GM12878 (cell line): ENCODE measurements at regions not wholly inside any gene's neighbourhood (a gene's known extent, or its start where the extent isn't known, plus 50 kb on each side); places are given as distances from the start of the nearest gene placed in this dataset.
A peak's percentile ranks its signal among the peaks of the same experiment; 100 is the strongest.

Experiments
- BHLHE40 ChIP-seq, 2 experiments: fragments of 450-650 bp in 1 of 2; IDR thresholded peaks; 2 replicates each; pipeline ENCODE4 v1.6.1; 2011 to 2017; ENCODE audit warnings: low read depth in 2 of 2, borderline replicate concordance in 1 of 2, improper control_type of control experiment in 1 of 2, low read length in 1 of 2, mild to moderate bottlenecking in 1 of 2
- FOXK2 ChIP-seq: fragments of 450-650 bp; IDR thresholded peaks from 2 replicates; pipeline ENCODE4 v1.6.1; 2017; ENCODE audit warnings: mild to moderate bottlenecking, moderate library complexity
- HCFC1 ChIP-seq: fragments of 150-350 bp; IDR thresholded peaks from 2 replicates; pipeline ENCODE4 v1.6.1; 2014; ENCODE audit warnings: low read length
- IKZF1 ChIP-seq: fragments of 450-650 bp; conservative IDR thresholded peaks from 2 replicates; pipeline ENCODE4 v1.6.1; 2017; ENCODE audit warnings: antibody characterized with exemption, mild to moderate bottlenecking
- KDM1A ChIP-seq: fragments of 200-600 bp; sonication (generic); IDR thresholded peaks from 2 replicates; pipeline ENCODE4 v1.6.1; 2016; ENCODE audit warnings: borderline replicate concordance
- KLF5 ChIP-seq: fragments of 450-650 bp; IDR thresholded peaks from 2 replicates; pipeline ENCODE4 v1.6.1; 2014; ENCODE audit warnings: mild to moderate bottlenecking; ENCODE audit not compliant: partially characterized antibody
- NBN ChIP-seq: fragments of 450-650 bp; IDR thresholded peaks from 2 replicates; pipeline ENCODE4 v1.6.1; 2016
- PAX5 ChIP-seq: IDR thresholded peaks from 2 replicates; pipeline ENCODE4 v1.6.1; 2011; ENCODE audit warnings: low read depth, low read length, borderline replicate concordance
- RAD21 ChIP-seq: IDR thresholded peaks from 2 replicates; pipeline ENCODE4 v1.6.1; 2011; ENCODE audit warnings: mild to moderate bottlenecking, low read depth, low read length, moderate library complexity; ENCODE audit not compliant: insufficient read depth
- STAT1 ChIP-seq: fragments of 450-650 bp; conservative IDR thresholded peaks from 2 replicates; pipeline ENCODE4 v1.6.1; 2014; ENCODE audit warnings: antibody characterized with exemption, mild to moderate bottlenecking
- TAF1 ChIP-seq: IDR thresholded peaks from 2 replicates; pipeline ENCODE4 v1.6.1; 2011; ENCODE audit warnings: mild to moderate bottlenecking, low read depth, low read length, borderline replicate concordance
- TCF3 ChIP-seq: IDR thresholded peaks from 2 replicates; pipeline ENCODE4 v1.6.1; 2012; ENCODE audit warnings: low read depth, mild to moderate bottlenecking, low read length, borderline replicate concordance; ENCODE audit not compliant: insufficient read depth
- WRNIP1 ChIP-seq: IDR thresholded peaks from 2 replicates; pipeline ENCODE4 v1.6.1; 2011; ENCODE audit warnings: low read depth, low read length, improper control_type of control experiment, borderline replicate concordance
- ZNF622 ChIP-seq: fragments of 450-650 bp; IDR thresholded peaks from 2 replicates; pipeline ENCODE4 v1.6.1; 2017; ENCODE audit warnings: mild to moderate bottlenecking, inconsistent platforms
- TF ChIP-seq, protein P1 (sequence below), 3 experiments: IDR thresholded peaks in 2 of 3; conservative IDR thresholded peaks in 1 of 3; 2 replicates each; pipeline ENCODE4 v1.5.1; 2011; ENCODE audit warnings: low read depth in 3 of 3, low read length in 3 of 3, mild to moderate bottlenecking in 3 of 3, control low read depth in 2 of 3, moderate library complexity in 2 of 3, inconsistent platforms in 1 of 3, mixed read lengths in 1 of 3; ENCODE audit not compliant: control insufficient read depth in 2 of 3, insufficient read depth in 1 of 3; ENCODE audit errors: extremely low read depth in 1 of 3
- TF ChIP-seq, protein P2 (sequence below): IDR thresholded peaks from 2 replicates; pipeline ENCODE4 v1.6.1; 2011; ENCODE audit warnings: borderline replicate concordance, low read depth, mild to moderate bottlenecking, moderate library complexity, mixed read lengths, low read length; ENCODE audit not compliant: insufficient read depth; ENCODE audit errors: extremely low read length
- TF ChIP-seq, protein P3 (sequence below): fragments of 150-350 bp; IDR thresholded peaks from 2 replicates; pipeline ENCODE4 v1.6.1; 2014; ENCODE audit warnings: mild to moderate bottlenecking, low read depth, low read length
- TF ChIP-seq, protein P4 (sequence below): fragments of 450-650 bp; IDR thresholded peaks from 2 replicates; pipeline ENCODE4 v1.6.1; 2018; ENCODE audit warnings: mild to moderate bottlenecking, low read depth, moderate library complexity; ENCODE audit not compliant: partially characterized antibody

DNA sequence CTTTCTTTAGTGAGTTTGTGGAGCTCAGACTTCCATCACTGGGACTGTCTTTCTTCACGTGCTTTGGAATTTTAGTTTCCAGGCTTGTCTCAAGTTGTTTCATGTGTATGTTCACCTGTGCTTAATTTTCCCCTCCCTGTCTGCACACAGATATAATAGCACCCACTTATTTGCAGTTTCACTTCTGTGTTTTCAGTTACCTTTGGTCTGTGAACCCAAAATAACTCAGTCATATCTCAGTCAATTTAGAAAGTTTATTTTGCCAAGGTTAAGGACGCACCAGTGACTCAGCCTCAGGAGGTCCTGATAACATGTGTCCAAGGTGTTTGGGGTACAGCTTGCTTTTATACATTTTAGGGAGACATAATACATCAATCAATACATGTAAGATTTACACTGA, 330.4 kb downstream of the ICE1 start (continued):
- TF ChIP-seq FOXK2 = no peak
- TF ChIP-seq WRNIP1 = no peak
- no peak for TF ChIP-seq KLF5
- TF ChIP-seq ZNF622 = no peak
- TF ChIP-seq, protein P1, sequence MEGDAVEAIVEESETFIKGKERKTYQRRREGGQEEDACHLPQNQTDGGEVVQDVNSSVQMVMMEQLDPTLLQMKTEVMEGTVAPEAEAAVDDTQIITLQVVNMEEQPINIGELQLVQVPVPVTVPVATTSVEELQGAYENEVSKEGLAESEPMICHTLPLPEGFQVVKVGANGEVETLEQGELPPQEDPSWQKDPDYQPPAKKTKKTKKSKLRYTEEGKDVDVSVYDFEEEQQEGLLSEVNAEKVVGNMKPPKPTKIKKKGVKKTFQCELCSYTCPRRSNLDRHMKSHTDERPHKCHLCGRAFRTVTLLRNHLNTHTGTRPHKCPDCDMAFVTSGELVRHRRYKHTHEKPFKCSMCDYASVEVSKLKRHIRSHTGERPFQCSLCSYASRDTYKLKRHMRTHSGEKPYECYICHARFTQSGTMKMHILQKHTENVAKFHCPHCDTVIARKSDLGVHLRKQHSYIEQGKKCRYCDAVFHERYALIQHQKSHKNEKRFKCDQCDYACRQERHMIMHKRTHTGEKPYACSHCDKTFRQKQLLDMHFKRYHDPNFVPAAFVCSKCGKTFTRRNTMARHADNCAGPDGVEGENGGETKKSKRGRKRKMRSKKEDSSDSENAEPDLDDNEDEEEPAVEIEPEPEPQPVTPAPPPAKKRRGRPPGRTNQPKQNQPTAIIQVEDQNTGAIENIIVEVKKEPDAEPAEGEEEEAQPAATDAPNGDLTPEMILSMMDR (IDR thresholded peaks at IDR 0.05 in 2 of 3, conservative IDR thresholded peaks at IDR 0.05 in 1 of 3; ENCODE audit: control insufficient read depth in 2 of 3, extremely low read depth in 1 of 3, insufficient read depth in 1 of 3, low read depth in 3 of 3, low read length in 3 of 3) = no peak
- no peak for TF ChIP-seq RAD21
- no peak for TF ChIP-seq TAF1
- TF ChIP-seq IKZF1 = peak; percentile 92
- TF ChIP-seq STAT1 = no peak
- TF ChIP-seq, protein P2, sequence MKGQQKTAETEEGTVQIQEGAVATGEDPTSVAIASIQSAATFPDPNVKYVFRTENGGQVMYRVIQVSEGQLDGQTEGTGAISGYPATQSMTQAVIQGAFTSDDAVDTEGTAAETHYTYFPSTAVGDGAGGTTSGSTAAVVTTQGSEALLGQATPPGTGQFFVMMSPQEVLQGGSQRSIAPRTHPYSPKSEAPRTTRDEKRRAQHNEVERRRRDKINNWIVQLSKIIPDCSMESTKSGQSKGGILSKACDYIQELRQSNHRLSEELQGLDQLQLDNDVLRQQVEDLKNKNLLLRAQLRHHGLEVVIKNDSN = no peak
- TF ChIP-seq, protein P3, sequence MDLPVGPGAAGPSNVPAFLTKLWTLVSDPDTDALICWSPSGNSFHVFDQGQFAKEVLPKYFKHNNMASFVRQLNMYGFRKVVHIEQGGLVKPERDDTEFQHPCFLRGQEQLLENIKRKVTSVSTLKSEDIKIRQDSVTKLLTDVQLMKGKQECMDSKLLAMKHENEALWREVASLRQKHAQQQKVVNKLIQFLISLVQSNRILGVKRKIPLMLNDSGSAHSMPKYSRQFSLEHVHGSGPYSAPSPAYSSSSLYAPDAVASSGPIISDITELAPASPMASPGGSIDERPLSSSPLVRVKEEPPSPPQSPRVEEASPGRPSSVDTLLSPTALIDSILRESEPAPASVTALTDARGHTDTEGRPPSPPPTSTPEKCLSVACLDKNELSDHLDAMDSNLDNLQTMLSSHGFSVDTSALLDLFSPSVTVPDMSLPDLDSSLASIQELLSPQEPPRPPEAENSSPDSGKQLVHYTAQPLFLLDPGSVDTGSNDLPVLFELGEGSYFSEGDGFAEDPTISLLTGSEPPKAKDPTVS = no peak
- TF ChIP-seq, protein P4, sequence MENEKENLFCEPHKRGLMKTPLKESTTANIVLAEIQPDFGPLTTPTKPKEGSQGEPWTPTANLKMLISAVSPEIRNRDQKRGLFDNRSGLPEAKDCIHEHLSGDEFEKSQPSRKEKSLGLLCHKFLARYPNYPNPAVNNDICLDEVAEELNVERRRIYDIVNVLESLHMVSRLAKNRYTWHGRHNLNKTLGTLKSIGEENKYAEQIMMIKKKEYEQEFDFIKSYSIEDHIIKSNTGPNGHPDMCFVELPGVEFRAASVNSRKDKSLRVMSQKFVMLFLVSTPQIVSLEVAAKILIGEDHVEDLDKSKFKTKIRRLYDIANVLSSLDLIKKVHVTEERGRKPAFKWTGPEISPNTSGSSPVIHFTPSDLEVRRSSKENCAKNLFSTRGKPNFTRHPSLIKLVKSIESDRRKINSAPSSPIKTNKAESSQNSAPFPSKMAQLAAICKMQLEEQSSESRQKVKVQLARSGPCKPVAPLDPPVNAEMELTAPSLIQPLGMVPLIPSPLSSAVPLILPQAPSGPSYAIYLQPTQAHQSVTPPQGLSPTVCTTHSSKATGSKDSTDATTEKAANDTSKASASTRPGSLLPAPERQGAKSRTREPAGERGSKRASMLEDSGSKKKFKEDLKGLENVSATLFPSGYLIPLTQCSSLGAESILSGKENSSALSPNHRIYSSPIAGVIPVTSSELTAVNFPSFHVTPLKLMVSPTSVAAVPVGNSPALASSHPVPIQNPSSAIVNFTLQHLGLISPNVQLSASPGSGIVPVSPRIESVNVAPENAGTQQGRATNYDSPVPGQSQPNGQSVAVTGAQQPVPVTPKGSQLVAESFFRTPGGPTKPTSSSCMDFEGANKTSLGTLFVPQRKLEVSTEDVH = no peak
- TF ChIP-seq HCFC1 = no peak
- TF ChIP-seq NBN = 0 out of 2 replicates have a peak, but pooled peaks have one; percentile 80
- no peak for TF ChIP-seq KDM1A
- TF ChIP-seq BHLHE40 (IDR thresholded peaks at IDR 0.05; ENCODE audit: borderline replicate concordance in 1 of 2, low read depth in 2 of 2, low read length in 1 of 2) = peak; percentile 41 to 78; a peak in 2 of 4 replicates
- TF ChIP-seq TCF3 = 0 out of 2 replicates have a peak, but pooled peaks have one; percentile 22
- peak; percentile 74 for TF ChIP-seq PAX5
- TF ChIP-seq, all 136 proteins: peak for 49
